ENCODE measurements at regions not wholly inside any gene's neighbourhood (a gene's known extent, or its start where the extent isn't known, plus 50 kb on each side); places are given as distances from the start of the nearest gene placed in this dataset.

DNA sequence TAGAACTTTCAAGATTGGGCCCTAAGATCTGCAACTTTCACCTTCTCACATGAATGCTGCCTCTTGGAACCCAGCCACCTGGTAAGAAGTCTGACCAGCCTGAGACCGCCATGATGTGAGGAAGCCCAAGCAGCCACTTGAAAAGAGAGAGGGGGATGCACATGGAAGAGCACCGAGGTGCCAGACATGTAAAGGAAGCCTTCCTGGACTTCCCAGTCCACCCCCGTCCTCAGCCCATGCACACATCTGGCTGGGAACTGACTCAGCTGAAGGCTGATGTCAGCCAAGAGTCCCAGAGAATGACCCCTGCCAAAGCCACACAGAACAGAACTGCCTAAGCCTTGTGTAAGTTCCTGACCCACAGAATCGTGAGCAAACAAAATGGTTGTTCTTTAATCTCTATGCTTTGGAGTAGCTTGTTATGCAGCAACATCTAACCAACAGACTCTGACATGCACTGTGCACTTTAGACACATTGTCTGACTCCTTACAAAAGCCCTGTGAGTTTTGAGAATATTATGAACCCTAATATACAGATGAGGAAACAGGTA lies 86.7 kb downstream of the RMI2 start:
- TF ChIP-seq, protein P1, sequence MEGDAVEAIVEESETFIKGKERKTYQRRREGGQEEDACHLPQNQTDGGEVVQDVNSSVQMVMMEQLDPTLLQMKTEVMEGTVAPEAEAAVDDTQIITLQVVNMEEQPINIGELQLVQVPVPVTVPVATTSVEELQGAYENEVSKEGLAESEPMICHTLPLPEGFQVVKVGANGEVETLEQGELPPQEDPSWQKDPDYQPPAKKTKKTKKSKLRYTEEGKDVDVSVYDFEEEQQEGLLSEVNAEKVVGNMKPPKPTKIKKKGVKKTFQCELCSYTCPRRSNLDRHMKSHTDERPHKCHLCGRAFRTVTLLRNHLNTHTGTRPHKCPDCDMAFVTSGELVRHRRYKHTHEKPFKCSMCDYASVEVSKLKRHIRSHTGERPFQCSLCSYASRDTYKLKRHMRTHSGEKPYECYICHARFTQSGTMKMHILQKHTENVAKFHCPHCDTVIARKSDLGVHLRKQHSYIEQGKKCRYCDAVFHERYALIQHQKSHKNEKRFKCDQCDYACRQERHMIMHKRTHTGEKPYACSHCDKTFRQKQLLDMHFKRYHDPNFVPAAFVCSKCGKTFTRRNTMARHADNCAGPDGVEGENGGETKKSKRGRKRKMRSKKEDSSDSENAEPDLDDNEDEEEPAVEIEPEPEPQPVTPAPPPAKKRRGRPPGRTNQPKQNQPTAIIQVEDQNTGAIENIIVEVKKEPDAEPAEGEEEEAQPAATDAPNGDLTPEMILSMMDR (conservative IDR thresholded peaks at IDR 0.05; ENCODE audit: low read depth, low read length) = no peak
- TF ChIP-seq EZH2 (IDR thresholded peaks at IDR 0.05; ENCODE audit: borderline replicate concordance, low read depth, low read length, poor library complexity, severe bottlenecking) = no peak

Measured in A673 (cell line).